ENCODE measurements at regions not wholly inside any gene's neighbourhood (a gene's known extent, or its start where the extent isn't known, plus 50 kb on each side); places are given as distances from the start of the nearest gene placed in this dataset.

DNA sequence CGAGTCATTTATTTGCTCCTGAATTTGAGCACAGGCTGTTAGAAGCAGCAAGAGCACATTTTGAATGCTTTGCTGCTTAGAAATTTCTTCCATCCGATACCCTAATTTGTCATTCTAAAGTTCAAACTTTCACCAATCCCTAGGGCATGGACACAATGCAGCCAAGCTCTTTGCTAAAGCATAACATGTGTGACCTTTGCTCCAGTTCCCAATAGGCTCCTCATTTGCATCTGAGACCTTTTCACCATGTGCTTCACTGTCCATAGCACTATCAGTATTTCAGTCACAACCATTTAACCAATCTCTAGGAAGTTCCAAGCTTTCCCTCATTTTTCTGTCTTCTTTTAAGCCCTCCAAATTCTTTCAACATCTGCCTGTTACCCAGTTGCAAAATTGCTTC is 1333.1 kb downstream of the SI start:
- Histone ChIP-seq H3K9me3 (ENCODE audit: low read depth, low read length, poor library complexity, severe bottlenecking) (no peaks in the 10 kb centered on the region), H3K4me3 (ENCODE audit: low read depth, low read length, poor library complexity, severe bottlenecking) (no peak overlapping the region), H3K27ac (ENCODE audit: low read depth, low read length, poor library complexity, severe bottlenecking) (no peak overlapping the region), H3K27me3 (replicated peaks; ENCODE audit: insufficient read depth, low read depth, low read length, poor library complexity) (no peaks in the 10 kb centered on the region), H3K36me3 (ENCODE audit: insufficient read depth, low read length, poor library complexity, severe bottlenecking) (no peaks in the 10 kb centered on the region), H3K4me1 (ENCODE audit: insufficient read depth, low read length, poor library complexity, severe bottlenecking) (no peaks in the 10 kb centered on the region)
- intact Hi-C loops (cut with micrococcal nuclease; ENCODE audit: unreplicated experiment): no loop called here
- BruUV-seq (replicated peaks): no TSS peak
- POLR2A ChIA-PET (ENCODE audit: low non-redundant PET): no interaction called here
- TF ChIP-seq, protein P1, sequence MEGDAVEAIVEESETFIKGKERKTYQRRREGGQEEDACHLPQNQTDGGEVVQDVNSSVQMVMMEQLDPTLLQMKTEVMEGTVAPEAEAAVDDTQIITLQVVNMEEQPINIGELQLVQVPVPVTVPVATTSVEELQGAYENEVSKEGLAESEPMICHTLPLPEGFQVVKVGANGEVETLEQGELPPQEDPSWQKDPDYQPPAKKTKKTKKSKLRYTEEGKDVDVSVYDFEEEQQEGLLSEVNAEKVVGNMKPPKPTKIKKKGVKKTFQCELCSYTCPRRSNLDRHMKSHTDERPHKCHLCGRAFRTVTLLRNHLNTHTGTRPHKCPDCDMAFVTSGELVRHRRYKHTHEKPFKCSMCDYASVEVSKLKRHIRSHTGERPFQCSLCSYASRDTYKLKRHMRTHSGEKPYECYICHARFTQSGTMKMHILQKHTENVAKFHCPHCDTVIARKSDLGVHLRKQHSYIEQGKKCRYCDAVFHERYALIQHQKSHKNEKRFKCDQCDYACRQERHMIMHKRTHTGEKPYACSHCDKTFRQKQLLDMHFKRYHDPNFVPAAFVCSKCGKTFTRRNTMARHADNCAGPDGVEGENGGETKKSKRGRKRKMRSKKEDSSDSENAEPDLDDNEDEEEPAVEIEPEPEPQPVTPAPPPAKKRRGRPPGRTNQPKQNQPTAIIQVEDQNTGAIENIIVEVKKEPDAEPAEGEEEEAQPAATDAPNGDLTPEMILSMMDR (conservative IDR thresholded peaks at IDR 0.05; ENCODE audit: low read depth, low read length): no peak
- no peak for TF ChIP-seq EZH2 (IDR thresholded peaks at IDR 0.05; ENCODE audit: borderline replicate concordance, low read depth, low read length, poor library complexity, severe bottlenecking)
- DNase-seq (ENCODE audit: low spot score): no peak
- CTCF ChIA-PET: no interaction called here

DNA sequence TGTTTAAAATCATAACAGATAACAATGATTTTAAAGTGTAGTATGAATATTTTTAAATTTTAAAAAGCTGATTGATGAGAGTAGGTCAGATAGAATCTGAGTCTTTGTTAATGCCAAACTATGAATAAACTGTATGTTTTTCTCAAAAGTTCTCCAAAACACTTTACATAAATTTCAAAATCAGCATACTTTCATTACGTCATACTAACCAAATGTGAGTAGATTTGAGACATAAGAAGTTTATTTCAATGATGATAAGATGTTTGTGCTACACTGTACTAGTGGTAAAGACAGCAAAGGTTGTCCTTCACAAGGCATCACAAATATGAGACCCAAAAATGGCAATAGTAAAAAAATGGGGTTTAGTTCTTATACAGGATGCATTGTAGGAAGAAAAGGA is 1342.9 kb downstream of the SI start:
- ChIA-PET POLR2A (ENCODE audit: low non-redundant PET) (no interaction called here), CTCF (no interaction called here)
- H3K9me3 ChIP-seq (ENCODE audit: low read depth, low read length, poor library complexity, severe bottlenecking): peaks cover 9% of the 10 kb centered on the region
- no peaks in the 10 kb centered on the region for H3K4me1 ChIP-seq (ENCODE audit: insufficient read depth, low read length, poor library complexity, severe bottlenecking)
- no peaks in the 10 kb centered on the region for H3K27me3 ChIP-seq (replicated peaks; ENCODE audit: insufficient read depth, low read depth, low read length, poor library complexity)
- no peaks in the 10 kb centered on the region for H3K36me3 ChIP-seq (ENCODE audit: insufficient read depth, low read length, poor library complexity, severe bottlenecking)
- intact Hi-C loops (cut with micrococcal nuclease; ENCODE audit: unreplicated experiment): no loop called here
- DNase-seq (ENCODE audit: low spot score): no peak
- BruUV-seq (replicated peaks): no TSS peak
- H3K27ac ChIP-seq (ENCODE audit: low read depth, low read length, poor library complexity, severe bottlenecking): no peak overlapping the region
- TF ChIP-seq EZH2 (IDR thresholded peaks at IDR 0.05; ENCODE audit: borderline replicate concordance, low read depth, low read length, poor library complexity, severe bottlenecking): no peak
- TF ChIP-seq, protein P1 (conservative IDR thresholded peaks at IDR 0.05; ENCODE audit: low read depth, low read length): no peak
- H3K4me3 ChIP-seq (ENCODE audit: low read depth, low read length, poor library complexity, severe bottlenecking): no peak overlapping the region

DNA sequence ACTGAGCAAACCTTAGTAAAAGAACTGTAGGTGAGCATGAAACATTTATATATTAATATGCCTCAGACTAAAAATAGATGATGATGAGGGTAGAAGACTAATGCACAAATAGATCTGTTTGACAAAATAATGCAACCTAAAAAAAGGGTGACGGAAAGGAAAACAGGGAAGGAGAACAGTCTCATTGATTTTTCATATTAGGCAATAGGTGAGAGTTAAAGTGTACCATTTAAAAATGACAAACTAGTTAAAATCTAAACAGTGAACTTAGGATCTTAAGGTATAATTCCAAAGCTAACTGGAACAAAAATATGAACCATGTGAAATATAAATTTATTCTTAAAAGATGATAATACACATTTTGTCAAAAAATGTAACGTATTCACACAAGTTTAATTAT is 1347.6 kb downstream of the SI start:
- DNase-seq (ENCODE audit: low spot score): no peak
- Histone ChIP-seq H3K4me1 (ENCODE audit: insufficient read depth, low read length, poor library complexity, severe bottlenecking) (no peaks in the 10 kb centered on the region), H3K27me3 (replicated peaks; ENCODE audit: insufficient read depth, low read depth, low read length, poor library complexity) (no peaks in the 10 kb centered on the region), H3K36me3 (ENCODE audit: insufficient read depth, low read length, poor library complexity, severe bottlenecking) (no peaks in the 10 kb centered on the region), H3K27ac (ENCODE audit: low read depth, low read length, poor library complexity, severe bottlenecking) (no peak overlapping the region), H3K9me3 (ENCODE audit: low read depth, low read length, poor library complexity, severe bottlenecking) (no peaks in the 10 kb centered on the region), H3K4me3 (ENCODE audit: low read depth, low read length, poor library complexity, severe bottlenecking) (no peak overlapping the region)
- CTCF ChIA-PET: no interaction called here
- TF ChIP-seq EZH2 (IDR thresholded peaks at IDR 0.05; ENCODE audit: borderline replicate concordance, low read depth, low read length, poor library complexity, severe bottlenecking): no peak
- TF ChIP-seq, protein P1 (conservative IDR thresholded peaks at IDR 0.05; ENCODE audit: low read depth, low read length): no peak
- intact Hi-C loops (cut with micrococcal nuclease; ENCODE audit: unreplicated experiment): no loop called here
- no TSS peak for BruUV-seq (replicated peaks)
- POLR2A ChIA-PET (ENCODE audit: low non-redundant PET): no interaction called here

Data from A673 (cell line).